ENCODE measurements at regions not wholly inside any gene's neighbourhood (a gene's known extent, or its start where the extent isn't known, plus 50 kb on each side); places are given as distances from the start of the nearest gene placed in this dataset.

DNA sequence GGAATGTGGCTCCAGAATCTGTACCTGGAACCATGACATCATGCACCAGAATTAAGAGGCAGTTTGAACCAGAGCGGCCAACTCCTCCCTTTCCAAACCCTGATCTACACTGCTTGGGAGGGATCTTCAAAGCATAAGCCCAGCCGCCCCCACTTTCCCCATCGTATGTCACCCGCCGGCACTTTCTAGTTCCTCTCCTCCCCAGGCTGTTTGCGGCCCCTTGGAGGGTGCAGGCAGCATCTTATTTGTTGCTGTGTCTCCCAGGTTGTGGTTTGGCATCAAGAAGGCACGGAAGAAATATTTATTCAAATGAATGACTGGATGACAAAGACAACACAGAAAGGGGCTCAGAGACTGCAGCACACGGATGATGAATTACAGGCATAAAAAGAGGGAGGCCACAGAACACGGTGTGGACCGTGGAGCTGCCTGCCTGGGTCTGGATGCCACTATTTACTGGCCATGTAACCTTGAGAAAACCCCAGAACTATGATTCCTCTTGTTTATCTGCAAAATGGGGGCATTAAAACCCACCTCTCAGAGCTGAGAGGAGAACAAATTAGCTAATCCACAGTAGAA lies 305.8 kb downstream of the EIPR1 start:
- TF ChIP-seq, protein P1, sequence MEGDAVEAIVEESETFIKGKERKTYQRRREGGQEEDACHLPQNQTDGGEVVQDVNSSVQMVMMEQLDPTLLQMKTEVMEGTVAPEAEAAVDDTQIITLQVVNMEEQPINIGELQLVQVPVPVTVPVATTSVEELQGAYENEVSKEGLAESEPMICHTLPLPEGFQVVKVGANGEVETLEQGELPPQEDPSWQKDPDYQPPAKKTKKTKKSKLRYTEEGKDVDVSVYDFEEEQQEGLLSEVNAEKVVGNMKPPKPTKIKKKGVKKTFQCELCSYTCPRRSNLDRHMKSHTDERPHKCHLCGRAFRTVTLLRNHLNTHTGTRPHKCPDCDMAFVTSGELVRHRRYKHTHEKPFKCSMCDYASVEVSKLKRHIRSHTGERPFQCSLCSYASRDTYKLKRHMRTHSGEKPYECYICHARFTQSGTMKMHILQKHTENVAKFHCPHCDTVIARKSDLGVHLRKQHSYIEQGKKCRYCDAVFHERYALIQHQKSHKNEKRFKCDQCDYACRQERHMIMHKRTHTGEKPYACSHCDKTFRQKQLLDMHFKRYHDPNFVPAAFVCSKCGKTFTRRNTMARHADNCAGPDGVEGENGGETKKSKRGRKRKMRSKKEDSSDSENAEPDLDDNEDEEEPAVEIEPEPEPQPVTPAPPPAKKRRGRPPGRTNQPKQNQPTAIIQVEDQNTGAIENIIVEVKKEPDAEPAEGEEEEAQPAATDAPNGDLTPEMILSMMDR (IDR thresholded peaks at IDR 0.05): no peak
- TF ChIP-seq POLR2A (IDR thresholded peaks at IDR 0.05): no peak

Data from lower leg skin (tissue), 3 donors.